ENCODE measurements at regions not wholly inside any gene's neighbourhood (a gene's known extent, or its start where the extent isn't known, plus 50 kb on each side); places are given as distances from the start of the nearest gene placed in this dataset.

GRCh38 chr4:136664988-136665387, 867.3 kb downstream of the PCDH18 start:
- no peak for DNase-seq (ENCODE audit: low spot score)

- DNase-seq (ENCODE audit: low spot score), result no peak
Measured at GRCh38 chr4:136662539-136662938, 869.8 kb downstream of the PCDH18 start.

GRCh38 chr4:136653640-136654406, 878.5 kb downstream of the PCDH18 start:
- no peak for DNase-seq (ENCODE audit: low spot score)

- no peak for DNase-seq (ENCODE audit: low spot score)
Measured at GRCh38 chr4:136651932-136652331, 880.4 kb downstream of the PCDH18 start.

GRCh38 chr4:136651278-136651667, 881.0 kb downstream of the PCDH18 start:
- no peak for DNase-seq (ENCODE audit: low spot score)

- no peak for DNase-seq (ENCODE audit: low spot score)
Measured at GRCh38 chr4:136650541-136651277, 881.6 kb downstream of the PCDH18 start.

- DNase-seq (ENCODE audit: low spot score), result no peak
Measured at GRCh38 chr4:136644279-136644678, 888.0 kb downstream of the PCDH18 start.

- DNase-seq (ENCODE audit: low spot score), result no peak
Measured at GRCh38 chr4:136643416-136643815, 888.9 kb downstream of the PCDH18 start.

GRCh38 chr4:136637071-136637777, 895.1 kb downstream of the PCDH18 start:
- DNase-seq (ENCODE audit: low spot score), result peak; percentile 2

GRCh38 chr4:136636155-136636554, 896.1 kb downstream of the PCDH18 start:
- no peak for DNase-seq (ENCODE audit: low spot score)

- DNase-seq (ENCODE audit: low spot score), result no peak
Measured at GRCh38 chr4:136634121-136634520, 898.2 kb downstream of the PCDH18 start.

GRCh38 chr4:136599890-136600289, 932.4 kb downstream of the PCDH18 start:
- DNase-seq (ENCODE audit: low spot score), result no peak

- DNase-seq (ENCODE audit: low spot score), result no peak
Measured at GRCh38 chr4:136590440-136590839, 941.9 kb downstream of the PCDH18 start.

- DNase-seq (ENCODE audit: low spot score), result no peak
Measured at GRCh38 chr4:136583567-136583966, 948.7 kb downstream of the PCDH18 start.

GRCh38 chr4:136581119-136581518, 951.2 kb downstream of the PCDH18 start:
- no peak for DNase-seq (ENCODE audit: low spot score)

- DNase-seq (ENCODE audit: low spot score), result no peak
Measured at GRCh38 chr4:136575146-136575545, 957.1 kb downstream of the PCDH18 start.

- no peak for DNase-seq (ENCODE audit: low spot score)
Measured at GRCh38 chr4:136573460-136573859, 958.8 kb downstream of the PCDH18 start.

- no peak for DNase-seq (ENCODE audit: low spot score)
Measured at GRCh38 chr4:136571315-136571714, 961.0 kb downstream of the PCDH18 start.

GRCh38 chr4:136562834-136563233, 969.5 kb downstream of the PCDH18 start:
- no peak for DNase-seq (ENCODE audit: low spot score)

GRCh38 chr4:136558940-136559494, 973.3 kb downstream of the PCDH18 start:
- DNase-seq (ENCODE audit: low spot score), result no peak

- DNase-seq (ENCODE audit: low spot score), result no peak
Measured at GRCh38 chr4:136557396-136557795, 974.9 kb downstream of the PCDH18 start.

GRCh38 chr4:136554033-136554432, 978.3 kb downstream of the PCDH18 start:
- DNase-seq (ENCODE audit: low spot score), result no peak

- no peak for DNase-seq (ENCODE audit: low spot score)
Measured at GRCh38 chr4:136551753-136552152, 980.5 kb downstream of the PCDH18 start.

Data from hematopoietic multipotent progenitor cell treated with erythropoietin and hydrocortisone succinate and interleukin-3 and kit ligand, for 15 days (in vitro differentiated cells).